ENCODE measurements at regions not wholly inside any gene's neighbourhood (a gene's known extent, or its start where the extent isn't known, plus 50 kb on each side); places are given as distances from the start of the nearest gene placed in this dataset.
A peak's percentile ranks its signal among the peaks of the same experiment; 100 is the strongest.

- no peak for ATAC-seq
- TF ChIP-seq TOX (CRISPR knock-in tag; IDR thresholded peaks at IDR 0.05; ENCODE audit: borderline replicate concordance) (no peak), ZNF70 (CRISPR knock-in tag; IDR thresholded peaks at IDR 0.05) (no peak), SNAI2 (CRISPR knock-in tag; IDR thresholded peaks at IDR 0.05) (no peak), CSDC2 (CRISPR knock-in tag; IDR thresholded peaks at IDR 0.05) (no peak), CSRNP3 (CRISPR knock-in tag; IDR thresholded peaks at IDR 0.05) (no peak), BACH2 (CRISPR knock-in tag; IDR thresholded peaks at IDR 0.05; ENCODE audit: borderline replicate concordance) (no peak), ZFP3 (CRISPR knock-in tag; IDR thresholded peaks at IDR 0.05) (no peak), ZNF8 (CRISPR knock-in tag; IDR thresholded peaks at IDR 0.05) (no peak), ZNF565 (CRISPR knock-in tag; conservative IDR thresholded peaks at IDR 0.05; ENCODE audit: low read depth) (no peak), POU6F1 (CRISPR knock-in tag; IDR thresholded peaks at IDR 0.05; ENCODE audit: borderline replicate concordance, low read depth) (no peak), TSHZ2 (CRISPR knock-in tag; IDR thresholded peaks at IDR 0.05) (no peak), CREB5 (CRISPR knock-in tag; IDR thresholded peaks at IDR 0.05; ENCODE audit: low read depth) (no peak), ESRRG (CRISPR knock-in tag; IDR thresholded peaks at IDR 0.05) (no peak), PATZ1 (CRISPR knock-in tag; IDR thresholded peaks at IDR 0.05; ENCODE audit: borderline replicate concordance) (no peak), RARB (CRISPR knock-in tag; IDR thresholded peaks at IDR 0.05) (no peak), ZC3H10 (CRISPR knock-in tag; IDR thresholded peaks at IDR 0.05) (no peak), ARNTL (CRISPR knock-in tag; IDR thresholded peaks at IDR 0.05; ENCODE audit: borderline replicate concordance, low read depth) (no peak), PPARA (CRISPR knock-in tag; IDR thresholded peaks at IDR 0.05; ENCODE audit: borderline replicate concordance) (no peak), ZFP30 (CRISPR knock-in tag; IDR thresholded peaks at IDR 0.05) (no peak), ISL1 (CRISPR knock-in tag; IDR thresholded peaks at IDR 0.05) (no peak)
Measured at GRCh38 chr1:10888791-10889649, 92.6 kb upstream of the CASZ1 start.

- peak; percentile 18; the same call in 1 of the 3 replicates for ATAC-seq
- no peak for TF ChIP-seq BACH2 (CRISPR knock-in tag; IDR thresholded peaks at IDR 0.05; ENCODE audit: borderline replicate concordance)
Measured at GRCh38 chr1:10889650-10890353, 93.4 kb upstream of the CASZ1 start.
